ENCODE measurements at regions not wholly inside any gene's neighbourhood (a gene's known extent, or its start where the extent isn't known, plus 50 kb on each side); places are given as distances from the start of the nearest gene placed in this dataset.
"Not testable (repeated sequence)": the region's sequence is repeated elsewhere in the genome, so short reads cannot be mapped to it uniquely, and the experiment has no call there.

GRCh38 chr5:40359832-40360231 lies 319.9 kb upstream of the PTGER4 start:
- H3K4me2 ChIP-seq = no peak overlapping the region
- H3K4me1 ChIP-seq = peaks cover 0 to 42% (median 1%) of the 10 kb centered on the region in 10 experiments; a peak in 8 of 20 replicates
- H3K9me3 ChIP-seq (replicated peaks in 1 of 11) = peaks cover 6 to 15% (median 10%) of the 10 kb centered on the region in 11 experiments; a peak in 8 of 22 replicates
- no peaks in the 10 kb centered on the region for H3K36me3 ChIP-seq
- H3K27ac ChIP-seq = no peak overlapping the region
- no peak for TF ChIP-seq Cebpa-rat (IDR thresholded peaks at IDR 0.05)
- H3K4me3 ChIP-seq = no peak overlapping the region
- H3K9ac ChIP-seq = peak overlapping the region in 1 of 11 experiments; percentile 5; a peak in 1 of 22 replicates
- no peaks in the 10 kb centered on the region for H4K20me1 ChIP-seq
- no peaks in the 10 kb centered on the region for H3K27me3 ChIP-seq

GRCh38 chr5:40359093-40359492 lies 320.6 kb upstream of the PTGER4 start:
- H3K4me3 ChIP-seq = no peak overlapping the region
- H3K4me1 ChIP-seq = peaks cover 0 to 35% (median 1%) of the 10 kb centered on the region in 10 experiments; a peak in 6 of 20 replicates
- H4K20me1 ChIP-seq = no peaks in the 10 kb centered on the region
- no peaks in the 10 kb centered on the region for H3K36me3 ChIP-seq
- H3K27me3 ChIP-seq = no peaks in the 10 kb centered on the region
- peaks cover 6 to 17% (median 11%) of the 10 kb centered on the region in 11 experiments; a peak in 8 of 22 replicates for H3K9me3 ChIP-seq (replicated peaks in 1 of 11)
- TF ChIP-seq Cebpa-rat (IDR thresholded peaks at IDR 0.05) = no peak
- H3K9ac ChIP-seq = no peak overlapping the region
- H3K27ac ChIP-seq = no peak overlapping the region; a peak in 1 of 22 replicates
- H3K4me2 ChIP-seq = peak overlapping the region in 1 of 11 experiments; percentile 24; a peak in 1 of 22 replicates

DNA sequence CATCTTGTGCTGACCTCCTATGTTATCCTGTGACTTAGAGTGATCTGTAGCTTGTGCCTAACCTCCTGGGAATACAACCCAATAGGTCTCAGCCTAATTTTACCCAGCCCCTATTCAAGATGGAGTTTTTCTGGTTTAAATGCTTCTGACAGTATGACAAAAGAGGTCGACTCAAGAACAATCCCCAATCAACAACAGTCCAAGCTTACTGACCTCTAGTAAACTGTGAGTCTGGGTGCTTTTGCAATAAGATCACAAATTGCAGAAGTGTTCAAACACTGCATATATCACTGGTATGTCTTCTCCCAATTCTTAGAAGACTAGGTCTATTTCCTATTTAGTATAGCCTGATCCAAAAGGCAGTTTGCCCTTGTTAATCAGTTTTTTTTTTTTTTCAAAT lies 323.5 kb upstream of the PTGER4 start:
- Histone ChIP-seq H3K4me3 (no peak overlapping the region), H3K9ac (peak overlapping the region in 2 of 11 experiments; percentile 28 to 64; a peak in 1 of 22 replicates), H3K9me3 (replicated peaks in 1 of 11) (peaks cover 0 to 10% (median 4%) of the 10 kb centered on the region in 11 experiments; a peak in 3 of 22 replicates), H3K4me1 (peaks cover 0 to 35% (median 1%) of the 10 kb centered on the region in 10 experiments; a peak in 6 of 20 replicates), H4K20me1 (no peaks in the 10 kb centered on the region), H3K27me3 (no peaks in the 10 kb centered on the region), H3K4me2 (peak overlapping the region in 3 of 11 experiments; percentile 15 to 57 (median 38); a peak in 4 of 22 replicates), H3K36me3 (no peaks in the 10 kb centered on the region), H3K27ac (peak overlapping the region in 5 of 11 experiments; percentile 1 to 84 (median 45); a peak in 8 of 22 replicates)
- TF ChIP-seq Cebpa-rat (IDR thresholded peaks at IDR 0.05) = peak in 1 of 11 experiments; percentile 51; a peak in 1 of 22 replicates

GRCh38 chr5:40355846-40356245 lies 323.9 kb upstream of the PTGER4 start:
- Histone ChIP-seq H3K27ac (peak overlapping the region in 5 of 11 experiments; percentile 1 to 84 (median 45); a peak in 8 of 22 replicates), H3K4me1 (peaks cover 0 to 35% (median 1%) of the 10 kb centered on the region in 10 experiments; a peak in 6 of 20 replicates), H4K20me1 (no peaks in the 10 kb centered on the region), H3K36me3 (no peaks in the 10 kb centered on the region), H3K9me3 (replicated peaks in 1 of 11) (peaks cover 0 to 10% (median 4%) of the 10 kb centered on the region in 11 experiments; a peak in 3 of 22 replicates), H3K9ac (peak overlapping the region in 2 of 11 experiments; percentile 28 to 64; a peak in 1 of 22 replicates), H3K27me3 (no peaks in the 10 kb centered on the region), H3K4me3 (no peak overlapping the region), H3K4me2 (peak overlapping the region in 3 of 11 experiments; percentile 15 to 57 (median 38); a peak in 4 of 22 replicates)
- TF ChIP-seq Cebpa-rat (IDR thresholded peaks at IDR 0.05) = no peak

- Histone ChIP-seq H3K36me3 (no peaks in the 10 kb centered on the region), H3K9me3 (replicated peaks in 1 of 11) (peaks cover 2 to 13% (median 6%) of the 10 kb centered on the region in 11 experiments; a peak in 14 of 22 replicates), H3K9ac (no peak overlapping the region), H3K4me3 (no peak overlapping the region), H3K27ac (peak overlapping the region in 4 of 11 experiments; percentile 39 to 84 (median 64); a peak in 6 of 22 replicates), H4K20me1 (no peaks in the 10 kb centered on the region), H3K4me1 (peaks cover 0 to 35% (median 1%) of the 10 kb centered on the region in 10 experiments; a peak in 6 of 20 replicates), H3K27me3 (no peaks in the 10 kb centered on the region), H3K4me2 (peak overlapping the region in 2 of 11 experiments; percentile 38 to 57; a peak in 4 of 22 replicates)
- no peak for TF ChIP-seq Cebpa-rat (IDR thresholded peaks at IDR 0.05)
Measured at GRCh38 chr5:40355181-40355580, 324.5 kb upstream of the PTGER4 start.

- peaks cover 0 to 32% (median 0%) of the 10 kb centered on the region in 10 experiments; a peak in 4 of 20 replicates for H3K4me1 ChIP-seq
- TF ChIP-seq Cebpa-rat (IDR thresholded peaks at IDR 0.05) = no peak
- H4K20me1 ChIP-seq = no peaks in the 10 kb centered on the region
- H3K9ac ChIP-seq = no peak overlapping the region
- H3K27ac ChIP-seq = no peak overlapping the region; a peak in 1 of 22 replicates
- H3K36me3 ChIP-seq = no peaks in the 10 kb centered on the region
- H3K4me2 ChIP-seq = no peak overlapping the region
- no peak overlapping the region for H3K4me3 ChIP-seq
- H3K9me3 ChIP-seq (replicated peaks in 1 of 11) = peaks cover 11 to 22% (median 14%) of the 10 kb centered on the region in 11 experiments
- no peaks in the 10 kb centered on the region for H3K27me3 ChIP-seq
Measured at GRCh38 chr5:40354171-40354570, 325.5 kb upstream of the PTGER4 start.

DNA sequence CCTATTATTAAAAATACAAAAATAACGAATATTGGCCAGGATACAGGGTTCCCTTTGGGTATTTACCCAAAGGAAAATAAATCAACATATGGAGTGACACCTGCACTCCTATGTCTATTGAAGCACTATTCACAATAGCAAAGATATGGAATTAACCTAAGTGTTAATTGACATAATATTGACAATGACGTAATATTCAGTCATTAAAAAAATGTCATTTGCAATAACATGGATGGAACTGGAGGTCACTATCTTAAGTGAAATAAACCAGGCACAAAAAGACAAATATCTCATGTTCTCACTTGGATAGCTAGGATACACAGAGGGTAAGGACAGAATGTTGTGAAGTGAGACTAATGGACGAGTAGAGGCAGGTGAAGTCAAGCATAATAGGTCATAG lies 326.3 kb upstream of the PTGER4 start:
- no peak overlapping the region for H3K4me2 ChIP-seq
- H3K36me3 ChIP-seq = no peaks in the 10 kb centered on the region
- H3K27ac ChIP-seq = no peak overlapping the region
- H3K9me3 ChIP-seq (replicated peaks in 1 of 11) = peaks cover 18 to 30% (median 21%) of the 10 kb centered on the region in 11 experiments
- no peaks in the 10 kb centered on the region for H4K20me1 ChIP-seq
- peaks cover 0 to 28% (median 0%) of the 10 kb centered on the region in 10 experiments; a peak in 4 of 20 replicates for H3K4me1 ChIP-seq
- H3K27me3 ChIP-seq = no peaks in the 10 kb centered on the region
- H3K9ac ChIP-seq = no peak overlapping the region
- H3K4me3 ChIP-seq = no peak overlapping the region
- no peak for TF ChIP-seq Cebpa-rat (IDR thresholded peaks at IDR 0.05)

DNA sequence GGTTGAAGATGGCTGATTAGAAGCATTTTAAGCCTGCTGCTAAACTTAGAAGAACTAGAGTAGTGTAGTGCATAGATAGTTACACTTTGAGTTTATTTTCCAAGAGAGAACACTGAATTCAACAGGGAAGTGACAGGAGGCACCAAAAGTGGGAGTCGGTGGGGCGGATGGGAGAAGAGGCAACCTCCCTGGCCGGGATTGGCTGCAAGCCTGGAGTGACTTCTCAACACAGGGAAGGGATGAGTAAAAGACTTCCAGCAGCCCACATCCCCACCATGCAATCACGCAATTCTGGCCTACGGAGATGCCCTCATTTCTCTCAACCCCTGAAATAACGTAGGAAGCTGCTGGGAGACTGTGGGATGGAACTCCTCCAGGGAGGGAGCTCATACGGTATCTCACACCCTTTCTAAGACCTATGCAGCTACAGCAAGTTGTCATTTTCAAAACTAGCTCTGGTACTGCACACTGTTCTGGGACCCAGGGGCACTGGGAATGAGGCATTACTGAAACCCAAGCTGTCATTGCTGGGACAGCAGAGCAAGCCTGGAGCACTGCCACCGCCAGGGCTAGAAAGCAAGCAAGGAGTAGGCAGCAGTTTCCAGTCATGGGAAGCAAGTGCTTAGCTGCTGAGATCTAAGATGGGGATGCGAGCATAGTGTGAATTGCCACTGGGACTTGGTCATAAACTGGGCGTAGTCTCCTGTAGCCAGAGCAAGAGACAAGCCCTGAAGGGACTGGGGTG lies 331.6 kb upstream of the PTGER4 start:
- Histone ChIP-seq H4K20me1 (no peaks in the 10 kb centered on the region), H3K4me1 (no peaks in the 10 kb centered on the region), H3K9me3 (replicated peaks in 1 of 11) (peaks cover 16 to 25% (median 23%) of the 10 kb centered on the region in 11 experiments; a peak in 21 of 22 replicates), H3K27me3 (no peaks in the 10 kb centered on the region), H3K36me3 (no peaks in the 10 kb centered on the region), H3K4me2 (no peak overlapping the region; a peak in 1 of 22 replicates), H3K9ac (no peak overlapping the region), H3K4me3 (no peak overlapping the region), H3K27ac (no peak overlapping the region)
- TF ChIP-seq Cebpa-rat (IDR thresholded peaks at IDR 0.05) = no peak

DNA sequence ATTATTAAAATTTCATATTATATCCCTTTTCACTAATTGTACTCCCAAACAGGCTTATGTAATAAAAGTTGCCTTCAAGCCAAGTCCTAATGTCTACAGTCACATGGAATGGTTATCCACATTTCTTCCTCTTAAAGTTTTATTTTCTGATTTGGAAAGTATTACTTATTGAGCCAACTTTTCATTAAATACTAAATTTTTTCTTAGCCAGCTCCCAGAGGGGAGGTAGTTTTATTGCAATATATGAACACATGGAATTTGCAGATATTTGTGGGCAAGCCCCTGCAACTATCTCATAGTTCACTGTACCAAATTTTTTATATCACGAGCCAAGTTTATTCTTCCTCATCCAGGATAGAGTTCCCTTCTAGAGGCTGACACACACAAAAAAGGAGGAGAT lies 332.8 kb upstream of the PTGER4 start:
- Histone ChIP-seq H3K4me2 (no peak overlapping the region), H3K4me3 (no peak overlapping the region), H3K27me3 (no peaks in the 10 kb centered on the region), H3K4me1 (no peaks in the 10 kb centered on the region), H3K27ac (no peak overlapping the region), H4K20me1 (no peaks in the 10 kb centered on the region), H3K9me3 (replicated peaks in 1 of 11) (peaks cover 16 to 25% (median 23%) of the 10 kb centered on the region in 11 experiments; a peak in 21 of 22 replicates), H3K36me3 (no peaks in the 10 kb centered on the region), H3K9ac (no peak overlapping the region)
- TF ChIP-seq Cebpa-rat (IDR thresholded peaks at IDR 0.05) = no peak

DNA sequence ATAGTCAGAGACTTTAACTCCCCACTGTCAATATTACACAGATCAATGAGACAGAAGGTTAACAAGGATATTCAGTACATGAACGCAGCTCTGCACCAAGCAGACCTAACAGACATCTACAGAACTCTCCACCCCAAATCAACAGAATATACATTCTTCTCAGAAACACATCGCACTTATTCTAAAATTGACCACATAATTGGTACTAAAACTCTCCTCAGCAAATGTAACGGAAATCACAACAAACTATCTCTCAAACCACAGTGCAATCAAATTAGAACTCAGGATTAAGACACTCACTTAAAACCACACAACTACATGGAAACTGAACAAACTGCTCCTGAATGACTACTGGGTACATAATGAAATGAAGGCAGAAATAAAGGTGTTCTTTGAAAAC lies 341.3 kb upstream of the PTGER4 start:
- H3K36me3 ChIP-seq; H3K4me2 ChIP-seq; H3K9ac ChIP-seq; H4K20me1 ChIP-seq; H3K9me3 ChIP-seq (replicated peaks in 1 of 11); H3K4me3 ChIP-seq; H3K4me1 ChIP-seq; H3K27me3 ChIP-seq; H3K27ac ChIP-seq: not testable (repeated sequence)

All from BLaER1 treated with 17β-estradiol and CSF1 and Interleukin-3, amounts not matched to agents 10 nM and 100 nM (cell line).